NCI-H146 treated with DMSO at 0.1 percent for 48 hours (cell line): ENCODE measurements at regions not wholly inside any gene's neighbourhood (a gene's known extent, or its start where the extent isn't known, plus 50 kb on each side); places are given as distances from the start of the nearest gene placed in this dataset.

Experiments
- DNase-seq: peaks from one replicate; lab custom pipeline; 2025; ENCODE audit not compliant: unreplicated experiment; lab: John Stamatoyannopoulos, UW

- no peak for DNase-seq
Measured at GRCh38 chr7:46525876-46526275, 604.8 kb upstream of the IGFBP3 start.

- no peak for DNase-seq
Measured at GRCh38 chr7:46524350-46524749, 603.3 kb upstream of the IGFBP3 start.

GRCh38 chr7:46522354-46522906, 601.4 kb upstream of the IGFBP3 start:
- no peak for DNase-seq

GRCh38 chr7:46518713-46519112, 597.6 kb upstream of the IGFBP3 start:
- no peak for DNase-seq

GRCh38 chr7:46515844-46516590, 594.9 kb upstream of the IGFBP3 start:
- DNase-seq = no peak

GRCh38 chr7:46513447-46513848, 592.4 kb upstream of the IGFBP3 start:
- no peak for DNase-seq

GRCh38 chr7:46512891-46513413, 591.9 kb upstream of the IGFBP3 start:
- DNase-seq = no peak

- no peak for DNase-seq
Measured at GRCh38 chr7:46511442-46512215, 590.6 kb upstream of the IGFBP3 start.

GRCh38 chr7:46508583-46508982, 587.5 kb upstream of the IGFBP3 start:
- DNase-seq = no peak

- no peak for DNase-seq
Measured at GRCh38 chr7:46507560-46507959, 586.5 kb upstream of the IGFBP3 start.

- DNase-seq = no peak
Measured at GRCh38 chr7:46494441-46494840, 573.4 kb upstream of the IGFBP3 start.

- DNase-seq = no peak
Measured at GRCh38 chr7:46494028-46494427, 573.0 kb upstream of the IGFBP3 start.

- DNase-seq = no peak
Measured at GRCh38 chr7:46493196-46493595, 572.1 kb upstream of the IGFBP3 start.

GRCh38 chr7:46492466-46492865, 571.4 kb upstream of the IGFBP3 start:
- no peak for DNase-seq

GRCh38 chr7:46490406-46490805, 569.3 kb upstream of the IGFBP3 start:
- DNase-seq = no peak

GRCh38 chr7:46489106-46489505, 568.0 kb upstream of the IGFBP3 start:
- DNase-seq = no peak

GRCh38 chr7:46488607-46489006, 567.5 kb upstream of the IGFBP3 start:
- no peak for DNase-seq

GRCh38 chr7:46486256-46487206, 565.5 kb upstream of the IGFBP3 start:
- no peak for DNase-seq

- DNase-seq = no peak
Measured at GRCh38 chr7:46485481-46486065, 564.5 kb upstream of the IGFBP3 start.

- DNase-seq = no peak
Measured at GRCh38 chr7:46484906-46485305, 563.8 kb upstream of the IGFBP3 start.
